ENCODE measurements at regions not wholly inside any gene's neighbourhood (a gene's known extent, or its start where the extent isn't known, plus 50 kb on each side); places are given as distances from the start of the nearest gene placed in this dataset.

- DNase-seq: no peak
- in situ Hi-C loops (cut with MboI; ENCODE audit: low sequenced_read_pairs in 4 of 4) (no loop called here), intact Hi-C loops (cut with DNase I; ENCODE audit: low total_unique reads) (no loop called here)
- H3K27ac ChIP-seq: no peak overlapping the region
- peaks cover 10 to 11% of the 10 kb centered on the region in 2 donors for H3K4me1 ChIP-seq
- no peaks in the 10 kb centered on the region for H3K36me3 ChIP-seq
- no peak for TF ChIP-seq POLR2A (IDR thresholded peaks at IDR 0.05)
- TF ChIP-seq, protein P1, sequence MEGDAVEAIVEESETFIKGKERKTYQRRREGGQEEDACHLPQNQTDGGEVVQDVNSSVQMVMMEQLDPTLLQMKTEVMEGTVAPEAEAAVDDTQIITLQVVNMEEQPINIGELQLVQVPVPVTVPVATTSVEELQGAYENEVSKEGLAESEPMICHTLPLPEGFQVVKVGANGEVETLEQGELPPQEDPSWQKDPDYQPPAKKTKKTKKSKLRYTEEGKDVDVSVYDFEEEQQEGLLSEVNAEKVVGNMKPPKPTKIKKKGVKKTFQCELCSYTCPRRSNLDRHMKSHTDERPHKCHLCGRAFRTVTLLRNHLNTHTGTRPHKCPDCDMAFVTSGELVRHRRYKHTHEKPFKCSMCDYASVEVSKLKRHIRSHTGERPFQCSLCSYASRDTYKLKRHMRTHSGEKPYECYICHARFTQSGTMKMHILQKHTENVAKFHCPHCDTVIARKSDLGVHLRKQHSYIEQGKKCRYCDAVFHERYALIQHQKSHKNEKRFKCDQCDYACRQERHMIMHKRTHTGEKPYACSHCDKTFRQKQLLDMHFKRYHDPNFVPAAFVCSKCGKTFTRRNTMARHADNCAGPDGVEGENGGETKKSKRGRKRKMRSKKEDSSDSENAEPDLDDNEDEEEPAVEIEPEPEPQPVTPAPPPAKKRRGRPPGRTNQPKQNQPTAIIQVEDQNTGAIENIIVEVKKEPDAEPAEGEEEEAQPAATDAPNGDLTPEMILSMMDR (IDR thresholded peaks at IDR 0.05 in 4 of 5, conservative IDR thresholded peaks at IDR 0.05 in 1 of 5): no peak
- no peaks in the 10 kb centered on the region for H3K27me3 ChIP-seq
- no peaks in the 10 kb centered on the region for H3K9me3 ChIP-seq
- H3K4me3 ChIP-seq: no peak overlapping the region
- ATAC-seq: no peak
Observed at GRCh38 chr6:164018133-164018532, 603.6 kb downstream of the QKI start.

- H3K27ac ChIP-seq: no peak overlapping the region
- no peak overlapping the region for H3K4me3 ChIP-seq
- no peak for DNase-seq
- H3K27me3 ChIP-seq: no peaks in the 10 kb centered on the region
- H3K4me1 ChIP-seq: peaks cover 5 to 6% of the 10 kb centered on the region in 2 donors
- in situ Hi-C loops (cut with MboI; ENCODE audit: low sequenced_read_pairs in 4 of 4) (no loop called here), intact Hi-C loops (cut with DNase I; ENCODE audit: low total_unique reads) (no loop called here)
- TF ChIP-seq, protein P1 (IDR thresholded peaks at IDR 0.05 in 4 of 5, conservative IDR thresholded peaks at IDR 0.05 in 1 of 5): no peak
- no peak for TF ChIP-seq POLR2A (IDR thresholded peaks at IDR 0.05)
- no peak for ATAC-seq
- H3K36me3 ChIP-seq: no peaks in the 10 kb centered on the region
- no peaks in the 10 kb centered on the region for H3K9me3 ChIP-seq
Observed at GRCh38 chr6:164016056-164016455, 601.5 kb downstream of the QKI start.

DNA sequence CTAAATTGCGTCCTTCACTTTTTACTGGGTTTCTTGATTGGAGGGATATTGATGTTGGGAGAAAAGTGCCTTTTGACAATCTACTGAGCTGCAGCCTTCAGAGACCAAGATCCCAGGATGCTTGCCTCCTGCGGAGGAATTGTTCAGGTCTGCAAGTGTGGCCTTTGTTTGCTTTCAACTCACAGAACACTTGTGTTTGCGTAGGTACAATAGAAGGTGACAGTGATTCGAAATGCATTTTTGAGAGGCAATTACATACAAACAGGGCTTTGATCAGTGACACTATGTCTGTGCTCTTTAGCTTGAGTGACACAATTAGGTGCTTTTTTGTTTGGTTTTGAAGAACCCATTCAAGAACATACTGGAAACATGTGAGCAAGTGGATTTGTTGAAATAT lies 600.6 kb downstream of the QKI start:
- H3K9me3 ChIP-seq: no peaks in the 10 kb centered on the region
- no peaks in the 10 kb centered on the region for H3K27me3 ChIP-seq
- H3K36me3 ChIP-seq: no peaks in the 10 kb centered on the region
- DNase-seq (no peak), ATAC-seq (no peak)
- in situ Hi-C loops (cut with MboI; ENCODE audit: low sequenced_read_pairs in 4 of 4) (no loop called here), intact Hi-C loops (cut with DNase I; ENCODE audit: low total_unique reads) (no loop called here)
- H3K4me1 ChIP-seq: peaks cover 12 to 15% of the 10 kb centered on the region in 2 donors
- TF ChIP-seq, protein P1 (IDR thresholded peaks at IDR 0.05 in 4 of 5, conservative IDR thresholded peaks at IDR 0.05 in 1 of 5): no peak
- TF ChIP-seq POLR2A (IDR thresholded peaks at IDR 0.05): no peak
- H3K4me3 ChIP-seq: no peak overlapping the region
- no peak overlapping the region for H3K27ac ChIP-seq

- no peak for ATAC-seq
- Histone ChIP-seq H3K4me3 (no peak overlapping the region), H3K27me3 (no peaks in the 10 kb centered on the region), H3K9me3 (no peaks in the 10 kb centered on the region), H3K27ac (no peak overlapping the region), H3K4me1 (peaks cover 12 to 15% of the 10 kb centered on the region in 2 donors), H3K36me3 (no peaks in the 10 kb centered on the region)
- no peak for DNase-seq
- intact Hi-C loops (cut with DNase I; ENCODE audit: low total_unique reads): no loop called here
- TF ChIP-seq, protein P1 (IDR thresholded peaks at IDR 0.05 in 4 of 5, conservative IDR thresholded peaks at IDR 0.05 in 1 of 5): no peak
- no peak for TF ChIP-seq POLR2A (IDR thresholded peaks at IDR 0.05)
- in situ Hi-C loops (cut with MboI; ENCODE audit: low sequenced_read_pairs in 4 of 4): no loop called here
Observed at GRCh38 chr6:164014346-164015087, 600.0 kb downstream of the QKI start.

Data from gastrocnemius medialis (tissue), 4 donors.